GM19035 (cell line): ENCODE measurements at regions not wholly inside any gene's neighbourhood (a gene's known extent, or its start where the extent isn't known, plus 50 kb on each side); places are given as distances from the start of the nearest gene placed in this dataset.

ENCODE experiments used
- ATAC-seq: cut with Tn5 transposase; IDR thresholded peaks from one replicate; pipeline ENCODE4 v1.9.1; 2021; ENCODE audit not compliant: unreplicated experiment

- ATAC-seq = peak; percentile 89
These were observed 378.2 kb upstream of the AZI2 start for GRCh38 chr3:28726840-28727239.

GRCh38 chr3:28727307-28727706, 378.7 kb upstream of the AZI2 start:
- ATAC-seq = no peak

GRCh38 chr3:28738425-28738824, 389.8 kb upstream of the AZI2 start:
- ATAC-seq = no peak

- ATAC-seq = no peak
These were observed 391.0 kb upstream of the AZI2 start for GRCh38 chr3:28739647-28740046.

- no peak for ATAC-seq
These were observed 394.6 kb upstream of the AZI2 start for GRCh38 chr3:28743271-28743670.

GRCh38 chr3:28743831-28744230, 395.2 kb upstream of the AZI2 start:
- ATAC-seq = no peak

- no peak for ATAC-seq
These were observed 396.8 kb upstream of the AZI2 start for GRCh38 chr3:28745436-28745835.

- ATAC-seq = no peak
These were observed 397.4 kb upstream of the AZI2 start for GRCh38 chr3:28745916-28746617.

- ATAC-seq = no peak
These were observed 398.4 kb upstream of the AZI2 start for GRCh38 chr3:28746990-28747389.

- ATAC-seq = no peak
These were observed 403.2 kb upstream of the AZI2 start for GRCh38 chr3:28751864-28752263.

- ATAC-seq = no peak
These were observed 403.7 kb upstream of the AZI2 start for GRCh38 chr3:28752290-28752689.

- ATAC-seq = no peak
These were observed 407.4 kb upstream of the AZI2 start for GRCh38 chr3:28756056-28756455.

- no peak for ATAC-seq
These were observed 409.5 kb upstream of the AZI2 start for GRCh38 chr3:28758115-28758514.

- no peak for ATAC-seq
These were observed 412.8 kb upstream of the AZI2 start for GRCh38 chr3:28761375-28761774.

GRCh38 chr3:28765194-28765593, 416.6 kb upstream of the AZI2 start:
- ATAC-seq = no peak

- ATAC-seq = no peak
These were observed 419.8 kb upstream of the AZI2 start for GRCh38 chr3:28768439-28768838.

- no peak for ATAC-seq
These were observed 429.3 kb upstream of the AZI2 start for GRCh38 chr3:28777806-28778475.

GRCh38 chr3:28780480-28780879, 431.9 kb upstream of the AZI2 start:
- no peak for ATAC-seq

GRCh38 chr3:28781053-28781452, 432.4 kb upstream of the AZI2 start:
- ATAC-seq = no peak

- ATAC-seq = no peak
These were observed 437.8 kb upstream of the AZI2 start for GRCh38 chr3:28786446-28786845.

- ATAC-seq = no peak
These were observed 439.9 kb upstream of the AZI2 start for GRCh38 chr3:28788571-28788970.

- no peak for ATAC-seq
These were observed 443.2 kb upstream of the AZI2 start for GRCh38 chr3:28791713-28792255.
